ENCODE measurements at regions not wholly inside any gene's neighbourhood (a gene's known extent, or its start where the extent isn't known, plus 50 kb on each side); places are given as distances from the start of the nearest gene placed in this dataset.
"Not testable (repeated sequence)": the region's sequence is repeated elsewhere in the genome, so short reads cannot be mapped to it uniquely, and the experiment has no call there.

DNA sequence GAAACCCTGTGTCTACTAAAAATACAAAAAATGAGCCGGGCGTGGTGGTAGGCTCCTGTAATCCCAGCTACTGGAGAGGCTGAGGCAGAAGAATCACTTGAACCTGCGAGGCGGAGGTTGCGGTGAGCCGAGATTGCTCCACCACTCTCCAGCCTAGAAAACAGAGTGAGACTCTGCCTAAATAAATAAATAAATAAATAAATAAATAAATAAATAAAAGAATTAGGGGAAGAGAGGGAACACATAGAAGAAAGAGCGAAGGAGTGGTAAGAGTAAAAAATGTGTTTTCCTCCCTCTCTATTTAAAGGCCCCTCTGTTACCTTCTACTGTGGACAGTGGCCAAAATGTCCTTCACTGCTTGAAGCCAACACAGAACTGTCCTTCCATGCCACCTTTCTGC is 103.9 kb upstream of the SOX21 start:
- no peak for DNase-seq (ENCODE audit: low read depth)

DNA sequence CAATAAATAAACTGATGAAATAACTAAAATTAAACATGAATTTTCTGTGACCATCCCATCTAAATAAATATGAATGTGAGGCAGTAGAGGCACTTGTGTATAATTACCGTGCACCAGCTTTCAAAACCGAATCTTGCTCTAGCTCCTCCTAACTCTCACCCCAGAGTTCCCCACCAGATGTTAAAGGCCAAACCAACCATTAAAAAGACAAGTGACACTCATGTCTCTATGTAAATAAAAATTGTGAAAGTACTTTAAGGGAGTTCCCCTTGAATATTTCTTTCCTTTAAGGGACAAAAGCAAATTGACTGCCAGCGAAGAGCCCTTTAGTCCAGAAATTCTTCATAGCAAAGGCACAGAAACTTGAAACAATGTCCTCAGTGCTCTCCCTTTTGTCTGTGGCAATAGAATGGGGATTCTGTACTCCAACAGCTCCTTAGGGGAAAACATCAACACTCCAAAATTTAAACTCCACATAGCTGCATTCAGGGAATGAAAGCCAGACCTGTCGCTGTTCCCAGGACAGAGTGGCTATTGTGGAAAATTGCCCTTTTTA is 101.7 kb upstream of the SOX21 start:
- DNase-seq (ENCODE audit: low read depth), result no peak

DNA sequence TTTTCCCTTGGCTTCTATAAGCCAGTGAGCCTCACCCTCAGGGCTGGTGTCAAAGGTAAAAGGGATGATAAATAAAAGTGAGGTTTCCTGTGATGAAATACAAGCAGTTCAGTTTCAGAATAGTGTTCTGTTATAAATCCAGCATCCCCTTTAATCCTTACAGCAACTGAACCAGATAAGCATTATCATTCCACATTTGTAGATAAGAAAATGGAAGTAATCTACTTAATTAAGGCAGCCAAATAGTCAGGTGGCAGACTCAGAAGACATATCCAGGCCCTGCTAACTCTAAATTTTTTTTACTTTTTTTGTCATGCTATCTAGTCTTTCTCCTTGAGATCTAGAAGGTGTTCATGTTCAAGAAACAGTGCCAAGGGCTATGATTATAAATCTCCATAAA is 99.4 kb upstream of the SOX21 start:
- DNase-seq (ENCODE audit: low read depth), result no peak

DNA sequence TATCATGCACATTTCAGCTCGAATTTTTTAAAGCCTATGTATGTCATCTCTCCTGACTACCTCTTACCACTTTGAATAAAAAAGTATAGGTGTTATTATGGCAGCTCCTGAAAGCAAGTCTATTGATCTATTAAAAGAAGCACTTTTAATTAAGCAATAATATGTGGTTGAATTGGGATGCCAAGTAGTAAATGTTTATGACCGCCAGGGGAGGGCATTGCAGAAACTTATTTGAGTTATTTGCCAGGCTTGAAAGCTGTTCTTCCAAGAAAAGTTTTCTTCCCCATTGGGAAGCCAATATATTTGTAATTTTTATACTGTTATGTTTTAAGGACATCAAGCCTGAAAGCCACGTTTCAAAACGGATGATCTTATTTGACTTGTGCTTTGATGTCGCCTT is 88.1 kb upstream of the SOX21 start:
- no peak for DNase-seq (ENCODE audit: low read depth)

DNA sequence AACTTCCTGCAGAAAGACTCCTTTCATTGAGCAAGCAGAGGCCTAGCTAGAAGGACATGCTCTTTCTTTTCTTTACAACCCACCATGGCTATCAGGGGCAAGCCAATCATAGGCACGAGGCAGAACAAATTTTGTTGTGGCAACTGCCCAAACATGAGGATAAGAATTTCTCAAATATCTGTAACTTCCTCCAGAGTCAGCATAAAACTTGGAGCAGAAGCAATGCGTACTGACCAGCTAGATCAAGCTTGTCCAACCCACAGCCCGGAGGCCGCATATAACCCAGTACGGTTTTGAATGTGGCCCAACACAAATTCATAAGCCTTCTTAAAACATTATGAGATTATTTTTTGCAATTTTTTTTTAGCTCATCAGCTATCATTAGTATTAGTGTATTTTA is 87.0 kb upstream of the SOX21 start:
- no peak for DNase-seq (ENCODE audit: low read depth)

DNA sequence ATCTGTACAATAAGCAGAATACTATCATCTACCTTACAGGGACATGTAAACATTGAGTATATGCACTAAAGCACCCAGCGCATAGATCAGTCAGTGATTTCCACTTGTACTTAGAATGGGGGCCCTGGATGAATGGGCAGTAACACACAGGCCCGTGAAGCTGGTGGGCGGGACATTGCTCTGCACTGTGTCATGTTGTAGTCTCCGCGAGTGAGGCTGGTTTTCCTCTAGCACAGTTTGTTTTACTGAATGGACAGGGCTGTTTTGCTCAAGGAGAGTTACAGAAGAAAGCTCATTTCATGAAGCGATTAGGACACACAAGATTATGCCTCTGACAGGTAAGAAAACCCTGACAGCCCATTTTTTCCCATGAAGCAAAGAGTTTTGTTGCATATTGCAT is 86.4 kb upstream of the SOX21 start:
- peak; percentile 2 for DNase-seq (ENCODE audit: low read depth)

DNA sequence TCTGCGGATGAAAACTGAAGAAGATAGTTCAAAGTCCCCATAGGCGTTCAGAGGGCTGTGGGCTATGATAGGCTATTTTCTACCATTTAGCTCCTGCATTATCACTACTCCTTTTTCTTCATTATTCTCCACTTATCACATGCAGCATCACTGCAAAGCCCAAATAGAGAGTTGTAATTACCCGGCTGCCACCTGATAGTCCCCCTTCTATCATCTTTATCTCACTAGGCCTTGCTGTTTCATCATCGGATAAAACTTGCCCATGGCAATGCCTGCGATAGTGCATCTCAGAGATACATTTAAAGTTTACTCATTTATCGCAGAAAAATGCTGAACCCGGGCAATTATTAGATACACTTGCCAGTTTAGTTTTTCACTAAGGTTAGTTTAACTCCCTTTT is 82.9 kb upstream of the SOX21 start:
- no peak for DNase-seq (ENCODE audit: low read depth)

DNA sequence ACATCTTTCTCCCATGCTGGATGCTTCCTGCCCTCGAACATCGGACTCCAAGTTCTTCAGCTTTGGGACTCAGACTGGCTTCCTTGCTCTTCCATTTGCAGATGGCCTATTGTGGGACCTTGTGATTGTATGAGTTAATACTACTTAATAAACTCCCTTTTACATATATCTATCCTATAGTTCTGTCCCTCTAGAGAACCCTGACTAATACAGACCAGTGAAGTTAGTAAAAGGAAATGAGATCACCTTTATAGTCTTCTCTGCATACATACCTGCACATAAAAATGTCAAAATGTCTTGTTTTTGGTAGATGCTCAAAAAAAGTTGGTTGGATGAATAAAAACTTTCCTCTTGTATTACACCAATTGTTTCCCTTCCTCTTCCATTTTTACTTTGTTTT is 73.9 kb upstream of the SOX21 start:
- DNase-seq (ENCODE audit: low read depth), result not testable (repeated sequence)

DNA sequence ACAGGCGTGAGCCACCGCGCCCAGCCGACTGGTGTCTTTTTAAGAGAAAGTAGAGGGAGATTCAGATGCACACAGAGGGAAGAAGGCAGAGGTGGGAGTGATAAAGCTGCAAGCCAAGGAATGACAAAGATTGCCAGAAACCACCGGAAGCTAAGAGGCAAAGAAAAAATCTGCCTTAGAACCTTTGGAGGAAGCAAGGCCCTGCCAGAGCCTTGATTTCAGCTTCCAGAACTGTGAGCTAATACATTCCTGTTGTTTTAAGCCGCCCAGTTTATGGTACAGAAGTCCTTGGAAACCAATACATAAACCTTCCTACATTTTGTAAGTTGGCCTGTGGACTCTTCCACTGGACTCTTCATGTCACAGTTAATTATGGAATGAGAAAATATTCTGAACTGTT is 71.7 kb upstream of the SOX21 start:
- no peak for DNase-seq (ENCODE audit: low read depth)

DNA sequence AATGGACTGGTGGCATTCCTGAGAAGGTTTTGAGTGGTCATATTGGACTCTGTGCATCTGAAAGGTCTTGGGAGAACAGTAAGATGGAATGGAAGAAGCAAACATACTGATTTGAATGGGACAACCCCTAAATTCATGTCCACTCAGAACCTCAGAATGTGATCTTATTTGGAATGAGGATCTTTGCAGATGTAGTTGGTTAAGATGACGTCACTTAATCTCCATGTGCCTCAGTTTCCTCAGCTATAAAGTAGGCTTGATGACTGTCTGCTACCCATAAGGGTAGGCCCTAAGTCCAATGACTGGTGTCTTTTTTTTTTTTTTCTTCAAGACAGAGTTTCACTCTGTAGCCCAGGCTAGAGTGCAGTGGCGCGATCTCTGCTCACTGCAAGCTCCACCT is 71.1 kb upstream of the SOX21 start:
- DNase-seq (ENCODE audit: low read depth), result no peak

DNA sequence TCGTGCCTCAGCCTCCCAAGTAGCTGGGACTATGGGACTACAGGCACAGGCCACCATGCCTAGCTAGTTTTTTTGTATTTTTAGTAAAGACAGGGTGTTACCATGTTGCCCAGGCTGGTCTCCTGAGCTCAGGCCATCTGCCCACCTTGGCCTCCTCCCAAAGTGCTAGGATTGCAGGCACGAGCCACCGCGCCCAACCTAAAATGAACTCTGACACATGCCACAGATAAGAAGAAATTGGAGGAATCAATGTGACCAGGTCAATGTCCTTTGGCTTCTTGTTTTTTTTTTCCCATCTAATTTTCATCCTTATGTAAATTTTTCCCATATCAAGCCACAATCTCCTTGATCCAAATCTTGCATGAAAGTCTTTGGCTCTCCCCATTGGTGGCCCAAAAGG is 68.1 kb upstream of the SOX21 start:
- DNase-seq (ENCODE audit: low read depth), result no peak

DNA sequence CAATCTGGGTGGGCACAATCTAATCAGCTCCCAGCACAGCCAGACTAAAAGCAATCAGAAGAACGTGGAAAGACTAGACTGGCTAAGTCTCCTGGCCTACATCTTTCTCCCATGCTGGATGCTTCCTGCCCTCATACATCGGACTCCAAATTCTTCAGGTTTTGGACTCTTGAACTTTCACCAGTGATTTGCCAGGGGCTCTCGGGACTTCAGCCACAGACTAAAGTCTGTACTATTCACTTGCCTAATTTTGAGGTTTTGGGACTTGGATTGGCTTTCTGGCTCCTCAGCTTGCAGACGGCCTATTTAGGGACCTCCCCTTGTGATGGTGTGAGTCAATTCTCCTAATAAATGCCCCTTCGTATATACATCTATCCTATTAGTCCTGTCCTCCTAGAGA is 66.6 kb upstream of the SOX21 start:
- DNase-seq (ENCODE audit: low read depth), result no peak

DNA sequence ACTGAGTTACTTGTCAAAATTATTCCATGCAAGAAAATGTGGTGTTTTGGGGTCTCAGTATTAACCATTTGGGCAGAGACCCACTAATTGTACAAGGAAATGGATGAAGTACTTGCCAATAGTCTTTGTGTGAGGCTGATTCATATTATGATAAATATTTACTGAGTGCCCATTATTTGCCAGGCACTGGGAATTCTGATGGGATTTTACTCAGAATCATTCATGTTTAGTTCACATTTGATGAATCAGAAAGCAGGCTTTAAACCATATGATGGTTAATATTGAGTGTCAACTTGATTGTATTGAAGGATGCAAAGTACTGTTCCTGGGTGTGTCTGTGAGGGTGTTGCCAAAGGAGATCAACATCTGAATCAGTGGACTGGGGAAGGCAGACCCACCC is 66.2 kb upstream of the SOX21 start:
- DNase-seq (ENCODE audit: low read depth), result no peak

DNA sequence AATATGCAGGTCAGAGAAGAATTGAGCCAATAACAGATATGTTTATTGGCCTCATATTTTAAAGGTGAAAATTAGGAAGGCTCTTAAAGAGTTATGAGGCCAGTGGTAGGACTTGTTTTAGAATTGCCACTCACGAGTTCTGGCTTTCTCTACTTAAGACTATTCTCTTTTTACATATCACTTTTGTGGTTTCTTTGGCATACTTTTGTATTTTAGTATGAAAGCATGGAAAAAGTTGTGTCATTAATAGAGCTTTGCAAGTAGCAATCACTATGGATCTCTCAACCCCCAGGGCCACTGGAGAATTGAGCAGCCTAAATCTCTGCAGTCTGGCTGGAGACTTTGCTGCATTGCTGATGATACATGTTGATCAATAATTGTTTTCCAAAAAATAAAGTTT is 64.6 kb upstream of the SOX21 start:
- no peak for DNase-seq (ENCODE audit: low read depth)

DNA sequence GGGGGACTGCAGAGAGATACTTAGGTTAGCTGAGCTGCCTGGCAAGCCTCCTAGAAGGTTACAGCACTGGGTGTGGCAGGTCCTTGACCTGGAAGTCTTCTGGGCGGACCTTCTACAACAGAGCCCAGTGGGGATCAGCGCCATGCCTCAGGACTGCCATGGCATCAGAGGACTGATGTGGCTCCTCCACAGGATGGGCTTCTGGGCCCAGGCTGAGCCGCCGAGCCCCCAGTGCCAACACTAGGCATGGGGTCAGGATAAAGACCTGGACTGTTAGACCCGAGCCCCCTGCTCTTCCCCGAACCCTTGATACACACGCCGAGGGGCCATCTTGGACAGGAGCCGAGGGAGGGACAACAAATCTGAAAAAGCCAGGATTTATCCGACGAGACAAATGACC is 64.0 kb upstream of the SOX21 start:
- no peak for DNase-seq (ENCODE audit: low read depth)

DNA sequence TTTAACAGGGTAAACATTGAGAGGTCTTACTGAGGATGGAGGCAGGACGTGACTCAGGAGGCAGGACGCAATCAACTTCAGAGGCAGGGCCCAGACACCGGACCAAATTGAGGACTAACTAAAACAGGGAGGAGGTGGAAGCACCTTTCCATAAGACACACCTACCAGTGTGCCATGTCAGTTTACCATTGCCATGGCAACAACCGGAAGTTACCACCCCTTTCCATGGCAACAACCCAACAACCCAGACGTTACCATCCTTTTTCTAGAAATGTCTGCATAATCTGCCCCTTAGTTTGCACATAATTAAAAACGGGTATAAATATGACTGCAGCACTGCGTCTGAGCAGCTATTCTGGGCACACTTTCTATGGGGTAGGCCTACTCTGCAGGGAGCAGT is 53.5 kb upstream of the SOX21 start:
- DNase-seq (ENCODE audit: low read depth), result no peak

DNA sequence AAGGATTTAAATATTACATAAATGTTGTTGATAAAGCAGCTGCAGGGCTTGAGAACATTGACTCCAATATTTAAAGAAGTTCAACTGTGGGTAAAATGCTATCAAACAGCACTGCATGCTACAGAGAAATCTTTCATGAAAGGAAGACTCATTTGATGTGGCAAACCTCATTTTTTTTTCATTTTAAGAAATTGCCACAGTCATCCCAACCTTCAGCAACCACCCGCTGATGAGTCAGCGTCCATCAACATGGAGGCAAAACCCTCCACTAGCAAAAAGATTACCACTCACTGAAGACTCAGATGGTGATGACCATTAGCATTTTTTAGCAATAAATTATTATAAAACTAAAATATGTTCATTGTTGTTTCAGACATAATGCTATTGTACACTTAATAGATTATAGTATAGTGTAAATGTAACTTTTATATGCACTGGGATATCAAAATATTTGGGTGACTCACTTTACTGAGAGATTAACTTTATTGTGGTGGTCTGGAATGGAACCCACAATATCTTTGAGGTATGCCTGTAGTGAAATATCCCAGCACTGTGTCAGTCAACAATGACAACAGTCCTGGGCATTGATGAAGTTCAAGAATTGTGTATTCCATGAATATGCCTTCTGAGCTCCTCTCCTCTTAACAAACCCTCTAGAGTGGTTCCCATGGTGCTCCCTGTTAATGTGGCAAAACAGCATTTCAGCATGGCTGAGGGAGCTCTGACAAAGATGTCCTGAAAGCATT is 52.4 kb upstream of the SOX21 start:
- DNase-seq (ENCODE audit: low read depth), result peak; percentile 4
